NT2/D1 (cell line): ENCODE measurements at regions not wholly inside any gene's neighbourhood (a gene's known extent, or its start where the extent isn't known, plus 50 kb on each side); places are given as distances from the start of the nearest gene placed in this dataset.

ENCODE experiments used
- DNase-seq: peaks from one replicate; pipeline ENCODE4 v3.0.0-alpha.2; 2011; ENCODE audit warnings: low read depth, low spot score
- H3K27me3 ChIP-seq: 2 replicates; pipeline ENCODE4 v1.6.0; 2011; ENCODE audit warnings: mild to moderate bottlenecking; ENCODE audit not compliant: insufficient read length, insufficient read depth
- H3K36me3 ChIP-seq: 2 replicates; pipeline ENCODE4 v1.6.1; 2011; ENCODE audit warnings: mild to moderate bottlenecking, low read length, mixed read lengths; ENCODE audit not compliant: insufficient read depth, insufficient read length
- H3K4me1 ChIP-seq: 2 replicates; pipeline ENCODE4 v1.5.1; 2011; ENCODE audit not compliant: insufficient read depth, insufficient read length
- H3K4me3 ChIP-seq: 2 replicates; pipeline ENCODE4 v1.5.1; 2011; ENCODE audit warnings: low read depth; ENCODE audit not compliant: insufficient read length
- H3K9ac ChIP-seq: 2 replicates; pipeline ENCODE4 v1.6.0; 2011; ENCODE audit warnings: low read depth; ENCODE audit not compliant: insufficient read length
- H3K9me3 ChIP-seq: 2 replicates; pipeline ENCODE4 v1.5.1; 2011; ENCODE audit warnings: mild to moderate bottlenecking, low read length; ENCODE audit not compliant: insufficient read depth
- SUZ12 ChIP-seq: IDR thresholded peaks from 2 replicates; pipeline ENCODE4 v1.6.1; 2011; ENCODE audit not compliant: insufficient read length, insufficient read depth; ENCODE audit errors: extremely low read depth
- YY1 ChIP-seq: IDR thresholded peaks from 2 replicates; pipeline ENCODE4 v1.6.1; 2011; ENCODE audit not compliant: insufficient read length, insufficient read depth
- ZNF274 ChIP-seq: IDR thresholded peaks from 2 replicates; pipeline ENCODE4 v1.6.1; 2011; ENCODE audit warnings: mild to moderate bottlenecking, low read depth, low read length

GRCh38 chr2:34632327-34632726 is 1033.2 kb upstream of the FAM98A start:
- Histone ChIP-seq H3K4me1 (no peaks in the 10 kb centered on the region), H3K9me3 (no peaks in the 10 kb centered on the region), H3K27me3 (no peaks in the 10 kb centered on the region), H3K9ac (no peak overlapping the region), H3K4me3 (no peak overlapping the region), H3K36me3 (no peaks in the 10 kb centered on the region)
- no peak for DNase-seq
- TF ChIP-seq SUZ12 = no peak
- no peak for TF ChIP-seq ZNF274
- no peak for TF ChIP-seq YY1

DNA sequence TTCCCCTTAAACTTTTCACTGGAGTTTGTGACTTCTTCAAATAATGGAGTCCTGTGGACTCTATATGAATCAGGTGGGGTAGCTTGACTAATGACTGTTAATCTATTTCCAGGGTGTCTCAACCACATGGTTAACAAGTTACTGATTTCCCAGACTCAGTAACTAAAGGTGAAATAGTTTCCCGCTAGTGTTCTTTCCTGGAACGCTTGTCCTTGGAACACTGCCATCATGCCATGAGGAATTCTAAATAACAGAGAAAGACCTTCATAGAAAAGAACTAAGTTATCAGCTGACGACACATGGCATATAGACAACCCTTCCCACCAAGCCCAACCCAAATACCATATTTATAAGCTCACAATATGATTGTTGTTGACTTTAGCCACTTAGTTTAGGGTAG is 1027.9 kb upstream of the FAM98A start:
- TF ChIP-seq SUZ12 (no peak), ZNF274 (no peak), YY1 (no peak)
- H3K36me3 ChIP-seq = no peaks in the 10 kb centered on the region
- no peaks in the 10 kb centered on the region for H3K4me1 ChIP-seq
- H3K27me3 ChIP-seq = no peaks in the 10 kb centered on the region
- no peaks in the 10 kb centered on the region for H3K9me3 ChIP-seq
- H3K9ac ChIP-seq = no peak overlapping the region
- H3K4me3 ChIP-seq = no peak overlapping the region
- DNase-seq = no peak

DNA sequence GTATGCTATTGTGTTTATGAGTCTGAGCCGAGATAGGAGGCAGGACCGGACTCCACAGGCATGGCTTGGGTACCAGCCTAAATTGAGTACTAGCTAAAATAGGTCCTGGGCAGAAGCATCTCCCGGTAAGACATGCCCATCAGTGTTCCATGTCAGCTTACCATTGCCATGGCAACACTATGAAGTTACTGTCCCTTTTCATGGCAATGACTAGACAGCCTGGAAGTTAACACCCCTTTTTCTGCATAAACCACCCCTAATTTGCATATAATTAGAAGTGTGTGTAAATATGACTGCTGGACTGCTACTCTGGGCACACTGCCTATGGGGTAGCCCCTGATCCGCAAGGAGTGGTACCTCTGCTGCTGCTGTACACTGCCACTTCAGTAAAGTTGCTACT is 1005.1 kb upstream of the FAM98A start:
- no peak for DNase-seq
- no peak overlapping the region for H3K9ac ChIP-seq
- TF ChIP-seq ZNF274 = no peak
- no peak for TF ChIP-seq YY1
- no peak for TF ChIP-seq SUZ12

GRCh38 chr2:34602262-34602661 is 1003.2 kb upstream of the FAM98A start:
- H3K4me1 ChIP-seq = no peaks in the 10 kb centered on the region
- H3K9me3 ChIP-seq = no peaks in the 10 kb centered on the region
- no peaks in the 10 kb centered on the region for H3K36me3 ChIP-seq
- H3K9ac ChIP-seq = no peak overlapping the region
- no peaks in the 10 kb centered on the region for H3K27me3 ChIP-seq
- no peak overlapping the region for H3K4me3 ChIP-seq
- TF ChIP-seq ZNF274 (no peak), SUZ12 (no peak), YY1 (no peak)
- DNase-seq = no peak

More for the DNA sequence above, 1005.1 kb upstream of the FAM98A start:
- Histone ChIP-seq H3K36me3 (no peaks in the 10 kb centered on the region), H3K4me3 (no peak overlapping the region), H3K4me1 (no peaks in the 10 kb centered on the region), H3K27me3 (no peaks in the 10 kb centered on the region), H3K9me3 (no peaks in the 10 kb centered on the region)

GRCh38 chr2:34601561-34601960 is 1002.5 kb upstream of the FAM98A start:
- H3K4me3 ChIP-seq = no peak overlapping the region
- no peak for DNase-seq
- no peaks in the 10 kb centered on the region for H3K36me3 ChIP-seq
- no peaks in the 10 kb centered on the region for H3K27me3 ChIP-seq
- H3K4me1 ChIP-seq = no peaks in the 10 kb centered on the region
- no peaks in the 10 kb centered on the region for H3K9me3 ChIP-seq
- H3K9ac ChIP-seq = no peak overlapping the region
- TF ChIP-seq YY1 (no peak), ZNF274 (no peak), SUZ12 (no peak)

DNA sequence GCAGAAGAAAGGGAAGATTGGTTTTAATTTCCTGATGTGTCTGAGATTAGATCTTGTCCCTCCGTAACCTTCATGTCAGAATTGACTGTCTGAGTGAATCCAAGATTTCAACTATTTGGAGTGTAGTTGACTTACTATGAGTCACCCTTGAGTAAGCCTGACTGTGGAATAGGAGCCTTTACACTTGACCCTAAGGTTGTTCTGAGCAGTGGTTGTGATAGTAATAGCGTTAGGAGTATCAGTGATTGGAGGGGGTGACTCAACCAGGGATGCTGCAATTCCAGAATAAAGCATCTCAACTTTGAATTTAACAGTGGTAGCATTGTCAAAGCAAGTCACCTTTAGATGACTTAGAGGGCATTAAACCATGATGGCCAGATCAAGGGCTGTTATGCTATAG is 979.5 kb upstream of the FAM98A start:
- no peaks in the 10 kb centered on the region for H3K27me3 ChIP-seq
- TF ChIP-seq ZNF274 = no peak
- TF ChIP-seq YY1 = no peak
- no peak for TF ChIP-seq SUZ12
- no peaks in the 10 kb centered on the region for H3K4me1 ChIP-seq
- H3K36me3 ChIP-seq = no peaks in the 10 kb centered on the region
- no peak overlapping the region for H3K4me3 ChIP-seq
- H3K9ac ChIP-seq = no peak overlapping the region
- no peaks in the 10 kb centered on the region for H3K9me3 ChIP-seq
- no peak for DNase-seq

DNA sequence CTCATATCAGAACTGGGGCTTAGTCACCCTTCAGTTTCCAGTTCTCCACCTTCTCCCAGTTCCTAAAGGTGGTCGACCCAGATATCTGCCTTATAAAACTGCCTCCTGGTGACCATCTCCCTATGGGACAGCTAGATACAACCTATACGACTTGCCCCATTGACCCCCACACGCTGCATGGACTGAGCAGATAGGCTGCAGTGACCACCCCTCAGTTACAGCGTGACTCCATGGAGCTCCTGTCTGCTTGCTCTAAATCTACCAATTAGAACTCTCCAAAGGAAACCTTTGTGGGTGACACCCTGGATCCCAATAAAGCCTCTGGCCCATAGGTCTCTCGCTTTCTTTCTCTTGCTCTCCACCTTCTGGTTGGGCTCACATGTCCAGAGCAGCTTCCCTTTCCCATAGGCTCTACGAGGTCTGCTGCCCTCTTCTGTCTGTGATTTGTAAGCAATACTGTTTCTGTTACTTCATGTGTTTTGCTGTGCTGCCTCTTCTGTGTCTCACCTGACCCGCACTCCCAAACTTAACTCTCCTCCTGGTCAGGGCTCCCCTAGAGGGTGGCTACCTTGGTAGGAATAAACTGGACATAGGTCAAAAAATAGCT is 971.3 kb upstream of the FAM98A start:
- no peak overlapping the region for H3K4me3 ChIP-seq
- H3K9me3 ChIP-seq = no peaks in the 10 kb centered on the region
- peak; percentile 30 for DNase-seq
- H3K27me3 ChIP-seq = no peaks in the 10 kb centered on the region
- H3K36me3 ChIP-seq = no peaks in the 10 kb centered on the region
- no peak overlapping the region for H3K9ac ChIP-seq
- TF ChIP-seq ZNF274 (no peak), YY1 (no peak), SUZ12 (no peak)
- no peaks in the 10 kb centered on the region for H3K4me1 ChIP-seq

- no peaks in the 10 kb centered on the region for H3K4me1 ChIP-seq
- H3K9me3 ChIP-seq = no peaks in the 10 kb centered on the region
- DNase-seq = no peak
- H3K9ac ChIP-seq = no peak overlapping the region
- no peak overlapping the region for H3K4me3 ChIP-seq
- TF ChIP-seq SUZ12 (no peak), YY1 (no peak), ZNF274 (no peak)
- H3K27me3 ChIP-seq = no peaks in the 10 kb centered on the region
- H3K36me3 ChIP-seq = no peaks in the 10 kb centered on the region
Observed at GRCh38 chr2:34567128-34567527, 968.0 kb upstream of the FAM98A start.
